T-helper 2 cell treated with Interferon-gamma antibody and Interleukin-4, amounts not matched to agents 100 ng/mL and 5 ng/mL, for 36 hours (primary cell): ENCODE measurements at regions not wholly inside any gene's neighbourhood (a gene's known extent, or its start where the extent isn't known, plus 50 kb on each side); places are given as distances from the start of the nearest gene placed in this dataset.
"Not testable (repeated sequence)": the region's sequence is repeated elsewhere in the genome, so short reads cannot be mapped to it uniquely, and the experiment has no call there.

ENCODE experiments used
- intact Hi-C: fragments of 100-400 bp; cut with micrococcal nuclease; formaldehyde crosslinking; loops from one replicate; pipeline ENCODE4 v1.15.1; 2023

GRCh38 chr7:12930534-12930933, 243.1 kb downstream of the ARL4A start:
- intact Hi-C loops, result no loop called here

DNA sequence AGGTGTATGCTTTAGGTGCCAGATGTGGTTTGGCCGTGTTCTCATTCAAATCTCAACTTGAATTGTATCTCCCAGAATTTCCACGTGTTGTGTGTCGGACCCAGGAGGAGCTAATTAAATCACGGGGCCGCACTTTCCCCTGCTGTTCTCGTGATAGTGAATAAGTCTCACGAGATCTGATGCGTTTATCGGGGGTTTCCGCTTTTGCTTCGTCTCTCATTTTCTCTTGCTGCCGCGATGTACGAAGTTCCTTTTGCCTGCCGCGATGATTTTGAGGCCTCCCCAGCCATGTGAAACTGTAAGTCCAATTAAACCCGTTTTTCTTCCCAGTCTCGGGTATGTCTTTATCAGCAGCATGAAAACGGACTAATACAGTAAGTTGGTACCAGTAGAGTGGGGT, 244.0 kb downstream of the ARL4A start:
- intact Hi-C loops, result not testable (repeated sequence)

GRCh38 chr7:12939694-12940093, 252.3 kb downstream of the ARL4A start:
- intact Hi-C loops, result no loop called here

DNA sequence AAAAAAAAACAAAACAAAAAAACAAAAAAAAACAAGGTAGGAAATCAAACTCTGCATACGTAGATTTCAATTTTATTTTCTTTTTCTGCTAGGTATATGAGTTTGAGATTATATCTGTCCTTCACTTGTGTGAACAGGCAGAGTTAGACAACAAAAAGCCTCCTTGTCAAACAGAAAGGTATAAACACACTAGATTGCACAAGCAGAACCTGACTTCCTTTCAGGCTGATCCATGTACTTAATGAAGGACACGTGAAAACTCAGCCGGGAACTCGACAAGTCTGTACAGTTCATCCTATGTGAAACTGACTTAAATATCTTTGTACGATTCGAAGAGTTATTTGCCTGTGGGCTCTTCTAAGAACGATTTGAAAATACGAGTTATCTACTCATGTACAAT, 254.1 kb downstream of the ARL4A start:
- intact Hi-C loops, result no loop called here

DNA sequence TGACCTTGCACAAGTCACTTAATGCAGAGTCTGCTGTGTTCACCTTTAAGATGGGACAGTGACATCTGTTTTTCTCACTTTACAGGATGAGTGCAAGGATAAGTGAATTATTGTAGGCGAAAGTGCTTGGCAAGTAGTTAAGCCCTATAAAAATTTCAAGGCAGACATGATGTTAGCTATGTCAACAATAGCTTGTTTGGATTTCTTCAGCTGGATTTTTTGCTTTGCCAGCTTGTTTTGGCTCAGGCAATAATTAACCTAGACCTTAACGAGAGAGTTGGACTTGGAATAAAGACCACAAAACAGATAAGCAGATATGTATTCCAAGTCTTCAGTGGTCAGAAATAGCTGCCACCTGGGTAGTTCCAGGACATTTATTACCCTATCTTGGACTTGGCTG, 255.2 kb downstream of the ARL4A start:
- intact Hi-C loops, result no loop called here

- intact Hi-C loops, result no loop called here
Measured at GRCh38 chr7:12943781-12944180, 256.3 kb downstream of the ARL4A start.

- intact Hi-C loops, result no loop called here
Measured at GRCh38 chr7:12945901-12946300, 258.5 kb downstream of the ARL4A start.

- intact Hi-C loops, result no loop called here
Measured at GRCh38 chr7:12947465-12947864, 260.0 kb downstream of the ARL4A start.

GRCh38 chr7:12949060-12949931, 261.9 kb downstream of the ARL4A start:
- intact Hi-C loops, result no loop called here

- intact Hi-C loops, result no loop called here
Measured at GRCh38 chr7:12951397-12951801, 264.0 kb downstream of the ARL4A start.

DNA sequence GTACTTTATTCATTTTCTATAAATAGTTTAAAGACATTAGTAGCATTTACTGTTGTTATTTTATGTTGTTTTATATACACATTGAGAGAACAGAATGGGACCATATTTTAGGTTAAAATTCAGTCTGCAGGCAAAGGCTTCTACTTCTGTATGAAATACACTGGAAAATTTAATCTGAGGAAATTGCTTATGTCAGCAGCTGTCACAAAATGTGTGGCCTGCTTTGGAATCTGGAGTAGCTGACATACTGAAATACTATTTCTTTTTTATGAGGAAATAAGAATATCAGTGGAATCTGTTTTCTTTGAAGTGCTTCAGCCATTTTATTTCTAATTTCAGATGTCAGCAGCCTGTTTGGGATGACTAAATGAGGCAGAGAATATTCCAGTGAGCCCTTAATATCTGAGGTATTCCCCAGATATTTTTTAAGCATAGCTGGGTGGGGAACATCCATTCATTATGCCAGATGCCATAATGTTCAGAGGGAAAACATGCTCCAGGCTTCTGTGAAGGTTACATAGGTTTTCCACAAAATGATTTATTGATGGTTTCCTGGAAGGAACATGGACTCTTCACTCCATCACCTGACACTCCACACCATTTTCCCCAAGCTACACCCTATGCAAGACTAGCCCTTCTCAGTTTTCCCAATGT, 267.1 kb downstream of the ARL4A start:
- intact Hi-C loops, result no loop called here

DNA sequence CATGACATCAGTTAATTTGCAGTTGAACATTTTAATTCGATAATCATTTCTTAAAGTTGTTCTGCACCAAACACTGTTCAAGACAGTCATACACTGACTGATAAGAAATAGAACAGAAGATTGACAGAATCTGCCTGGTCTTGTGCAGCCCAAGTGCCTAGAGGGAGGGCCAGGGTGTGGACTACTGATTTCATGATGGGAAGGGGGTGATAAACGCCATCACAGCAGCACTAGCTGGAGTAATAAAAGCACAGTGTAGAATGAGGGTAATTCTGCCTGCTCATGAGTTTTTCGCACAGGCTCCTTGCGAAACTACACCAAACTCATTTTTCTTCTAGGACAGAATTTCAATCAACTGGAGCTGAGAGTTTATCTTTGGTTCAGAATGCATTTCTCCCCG, 270.1 kb downstream of the ARL4A start:
- intact Hi-C loops, result no loop called here

DNA sequence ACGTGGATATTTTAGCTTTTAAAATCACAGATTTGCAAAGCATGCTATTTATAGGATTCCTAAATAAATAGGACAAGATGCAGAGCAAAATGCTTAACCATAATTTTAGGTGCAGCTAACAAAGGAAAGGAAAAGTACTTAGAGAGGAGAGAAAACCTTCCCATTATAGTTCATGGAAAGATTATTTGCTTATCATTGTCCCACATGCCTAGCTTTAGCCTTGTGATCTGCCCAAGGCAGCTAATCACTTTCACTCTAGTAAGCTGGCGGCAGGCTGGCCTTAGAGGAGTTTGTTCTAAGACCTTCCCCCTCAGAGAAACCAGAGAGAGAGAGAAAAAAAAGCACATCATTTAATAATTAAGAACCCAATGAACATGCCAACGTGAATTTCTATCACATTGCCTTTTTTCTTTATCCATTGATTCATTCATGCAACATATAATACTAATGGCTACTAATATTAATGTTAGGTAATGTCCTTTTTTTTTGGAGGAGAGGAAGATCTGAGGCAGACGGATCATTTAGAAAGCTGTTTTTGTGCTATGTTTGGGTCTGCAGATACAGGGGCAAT, 274.6 kb downstream of the ARL4A start:
- intact Hi-C loops, result no loop called here

- intact Hi-C loops, result no loop called here
Measured at GRCh38 chr7:12963435-12963834, 276.0 kb downstream of the ARL4A start.

DNA sequence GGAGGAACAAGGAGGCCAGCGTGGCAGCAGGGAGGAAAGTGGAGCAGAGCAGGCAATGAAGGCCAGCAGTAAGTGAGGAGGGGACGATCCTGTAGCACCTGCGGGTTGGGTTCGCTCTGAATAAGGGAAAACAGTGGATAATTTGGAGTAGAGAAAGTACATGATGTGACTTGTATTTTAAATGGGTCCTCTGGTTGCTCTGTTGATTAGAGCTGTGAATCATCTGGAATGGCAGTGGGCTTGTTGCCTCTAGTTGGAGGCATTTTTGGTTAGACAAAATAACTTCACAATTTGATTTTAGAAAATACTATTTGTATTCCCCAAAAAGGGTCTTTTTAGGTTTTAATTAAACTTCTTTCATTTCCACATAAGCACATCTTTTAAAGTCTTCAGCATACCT, 277.4 kb downstream of the ARL4A start:
- intact Hi-C loops, result no loop called here

GRCh38 chr7:12965767-12966166, 278.3 kb downstream of the ARL4A start:
- intact Hi-C loops, result no loop called here

DNA sequence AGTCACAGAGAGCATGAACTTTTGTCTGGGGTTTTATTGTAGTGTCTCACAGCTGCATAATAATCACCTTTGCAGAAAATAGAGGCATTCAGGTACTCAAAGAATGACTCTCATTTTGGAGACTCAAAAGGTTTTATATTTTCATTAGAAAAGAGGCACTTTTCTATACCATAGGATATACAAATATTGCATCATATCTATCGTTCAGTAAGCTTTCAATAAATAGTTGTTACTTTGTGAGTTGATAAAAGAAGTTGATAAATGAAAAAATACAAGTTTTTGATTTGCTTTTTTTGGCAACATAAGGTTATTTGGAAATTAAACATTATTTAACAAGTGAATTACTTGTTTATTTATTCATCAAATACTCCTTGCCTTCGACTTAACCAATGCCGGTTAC, 279.9 kb downstream of the ARL4A start:
- intact Hi-C loops, result no loop called here

DNA sequence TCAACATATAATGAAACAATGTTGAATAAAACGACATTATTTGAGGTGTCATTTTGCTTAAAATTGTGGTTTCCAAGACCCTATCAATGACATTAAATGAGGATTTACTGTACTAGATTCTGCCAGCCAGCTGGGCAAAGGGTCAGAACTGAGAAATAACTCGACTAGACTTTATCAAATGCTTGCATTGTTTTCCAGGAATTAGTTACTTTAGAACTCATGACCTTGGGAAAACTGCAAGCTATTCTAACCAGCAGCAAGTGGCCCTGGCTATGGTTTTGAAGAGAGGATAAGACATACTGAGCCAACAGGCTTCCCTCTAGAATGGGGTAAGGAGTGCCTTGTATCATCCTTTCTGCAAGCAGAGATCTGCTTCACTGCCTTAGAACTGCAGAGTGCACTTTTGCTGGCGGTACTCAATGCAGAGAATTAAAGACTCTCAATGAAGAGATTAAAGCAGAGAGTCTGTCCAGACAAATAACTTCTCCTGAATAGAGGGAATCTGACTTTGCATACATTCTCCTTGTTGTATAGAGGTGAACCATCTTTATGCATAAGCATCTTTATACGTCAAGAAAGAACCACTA, 281.5 kb downstream of the ARL4A start:
- intact Hi-C loops, result no loop called here

DNA sequence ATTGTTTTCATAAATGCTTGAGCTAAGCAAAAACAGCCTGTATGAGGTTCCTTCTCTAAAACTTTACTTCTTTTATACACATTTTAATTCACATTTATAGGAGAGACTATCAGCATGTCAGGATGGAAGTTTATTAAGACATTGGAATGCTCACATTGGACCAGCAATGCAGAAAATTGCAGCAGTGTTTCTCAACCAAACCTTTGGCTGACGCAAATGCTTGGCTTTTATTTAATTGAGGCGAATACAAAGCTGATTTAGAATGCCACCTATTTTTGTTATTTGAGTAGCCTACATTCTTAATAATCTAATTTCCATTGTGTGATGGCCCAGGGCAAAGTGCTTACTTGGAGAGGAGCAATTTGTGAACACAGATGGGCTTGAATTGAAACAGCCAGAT, 283.2 kb downstream of the ARL4A start:
- intact Hi-C loops, result no loop called here

GRCh38 chr7:12974451-12975166, 287.2 kb downstream of the ARL4A start:
- intact Hi-C loops, result no loop called here

DNA sequence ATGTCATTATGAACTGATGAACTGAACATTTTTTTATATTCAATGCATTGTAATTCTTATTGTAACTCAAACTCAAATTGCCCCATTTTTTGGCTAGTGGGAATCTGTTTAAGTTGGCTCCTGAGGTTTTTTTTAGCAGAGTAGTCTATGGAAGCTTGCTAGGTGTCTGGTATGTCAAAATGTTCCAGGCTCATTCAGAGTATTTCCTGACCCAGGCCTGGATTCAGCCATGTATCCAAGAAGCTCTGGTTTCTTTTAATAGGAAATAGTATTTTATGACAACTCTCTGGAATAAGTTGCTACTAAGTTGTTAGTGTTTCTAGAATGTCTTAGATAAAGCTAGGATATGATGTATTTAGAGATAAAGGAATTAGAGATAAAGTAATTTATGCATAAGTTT, 288.0 kb downstream of the ARL4A start:
- intact Hi-C loops, result no loop called here

DNA sequence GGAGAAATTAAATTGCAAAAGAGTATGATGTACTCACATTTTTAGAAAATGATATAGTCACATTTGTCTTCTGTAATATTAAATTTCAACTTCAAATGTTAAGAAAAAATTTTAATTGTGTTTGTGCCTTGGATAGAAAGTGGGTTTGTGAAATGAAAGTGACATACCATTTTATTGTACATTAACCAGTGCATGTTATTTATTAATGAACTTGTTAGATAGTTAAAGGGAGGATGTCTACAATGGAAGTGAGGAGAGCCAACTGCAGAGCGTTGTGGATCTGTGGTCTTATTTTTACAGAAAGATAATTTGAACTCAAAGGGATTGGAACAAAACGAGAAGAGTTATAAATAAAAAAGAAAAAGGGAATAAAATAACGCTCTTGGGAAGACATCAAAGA, 291.7 kb downstream of the ARL4A start:
- intact Hi-C loops, result no loop called here
